AML-193 (cell line): ENCODE measurements at regions not wholly inside any gene's neighbourhood (a gene's known extent, or its start where the extent isn't known, plus 50 kb on each side); places are given as distances from the start of the nearest gene placed in this dataset.
"Not testable (repeated sequence)": the region's sequence is repeated elsewhere in the genome, so short reads cannot be mapped to it uniquely, and the experiment has no call there.

Source experiments
- DNase-seq, 2 experiments: peaks; one replicate each; lab custom pipeline; 2025; lab: John Stamatoyannopoulos, UW

DNA sequence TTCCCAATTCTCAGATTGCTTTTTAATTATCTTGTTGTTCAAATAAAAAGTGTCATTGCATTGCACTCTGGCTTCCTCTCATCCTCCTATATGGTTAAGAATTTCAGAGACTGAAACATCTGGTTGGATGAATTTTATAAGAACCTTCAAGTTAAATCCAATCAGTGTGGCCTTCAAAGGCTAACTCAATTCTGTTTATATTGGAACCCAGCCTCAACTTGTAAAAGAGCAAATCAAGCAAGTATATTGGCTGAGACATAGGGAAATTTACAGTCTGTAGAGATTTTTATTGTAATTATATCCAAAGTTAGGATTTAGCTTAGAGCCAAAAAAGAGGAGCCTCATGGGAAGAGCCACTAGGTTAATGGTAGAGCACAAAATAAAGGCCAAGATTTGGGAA is 159.9 kb upstream of the FER start:
- DNase-seq: no peak

GRCh38 chr5:108581026-108581425 is 166.7 kb upstream of the FER start:
- no peak for DNase-seq

GRCh38 chr5:108579236-108579635 is 168.5 kb upstream of the FER start:
- DNase-seq: no peak

DNA sequence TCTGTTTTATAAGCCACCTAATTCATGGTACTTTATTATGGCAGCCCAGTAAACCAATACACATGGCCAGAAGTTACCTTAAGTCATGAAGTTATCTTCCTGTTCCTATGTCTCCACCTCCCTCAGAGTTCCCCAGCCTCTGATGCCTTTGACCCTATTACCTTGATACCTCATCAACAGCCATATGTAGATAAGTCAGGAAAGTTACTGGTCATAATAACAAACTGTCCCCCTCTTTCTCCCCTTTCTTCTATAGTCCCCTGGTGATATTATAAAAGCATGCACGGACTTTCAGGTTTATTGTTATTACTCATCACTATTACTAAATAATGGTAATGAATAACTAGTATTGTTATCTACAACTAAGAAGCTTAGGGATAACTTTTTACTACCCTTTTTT is 168.9 kb upstream of the FER start:
- no peak for DNase-seq

DNA sequence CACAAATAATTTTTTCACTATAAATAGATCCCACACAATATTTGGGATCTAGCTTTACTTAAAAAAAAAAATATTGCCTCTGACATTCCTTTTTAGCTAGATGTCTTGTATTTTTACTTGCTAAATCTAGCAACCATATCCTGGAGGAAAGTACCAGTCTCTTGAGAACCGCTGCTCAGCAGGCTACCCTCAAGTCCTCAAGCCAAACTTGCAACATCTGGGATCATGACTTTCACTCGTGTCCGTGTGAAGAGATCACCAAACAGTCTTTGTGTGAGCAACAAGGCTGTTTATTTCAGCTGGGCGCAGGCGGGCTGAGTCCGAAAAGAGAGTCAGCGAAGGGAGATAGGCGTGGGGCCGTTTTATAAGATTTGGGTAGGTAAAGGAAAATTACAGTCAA is 180.3 kb upstream of the FER start:
- DNase-seq: no peak

DNA sequence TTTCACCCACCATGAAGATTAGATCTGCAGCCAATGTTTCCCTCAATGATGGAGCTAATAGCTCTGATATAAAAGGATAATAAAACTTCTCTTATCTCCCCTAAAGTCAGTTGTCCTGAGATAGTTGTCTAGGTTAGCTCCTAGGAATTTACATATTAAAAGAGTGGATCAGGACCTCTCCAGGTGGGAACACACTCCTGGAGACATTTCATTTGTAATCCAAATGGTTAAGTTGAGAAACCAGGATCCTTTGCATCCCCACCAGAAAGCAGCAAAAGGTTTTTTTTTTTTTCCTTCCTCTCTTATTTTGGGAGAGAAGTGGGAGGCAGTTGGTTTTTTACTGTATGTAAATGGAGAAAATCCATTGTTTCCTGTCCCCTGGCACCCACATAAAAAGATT is 182.5 kb upstream of the FBXL17 start:
- DNase-seq: no peak

DNA sequence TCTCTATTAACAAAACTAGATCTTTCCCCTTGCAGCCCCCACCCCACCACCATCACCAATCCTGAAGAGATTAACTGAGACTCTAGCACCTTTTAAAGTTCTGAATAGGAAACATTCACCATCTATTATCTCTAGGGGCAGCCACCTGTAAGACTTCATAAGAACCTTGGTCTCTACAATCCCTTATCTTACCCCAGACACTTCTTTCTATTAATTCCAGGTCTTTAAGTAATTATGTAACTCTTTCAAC is 180.2 kb upstream of the FBXL17 start:
- DNase-seq: no peak

DNA sequence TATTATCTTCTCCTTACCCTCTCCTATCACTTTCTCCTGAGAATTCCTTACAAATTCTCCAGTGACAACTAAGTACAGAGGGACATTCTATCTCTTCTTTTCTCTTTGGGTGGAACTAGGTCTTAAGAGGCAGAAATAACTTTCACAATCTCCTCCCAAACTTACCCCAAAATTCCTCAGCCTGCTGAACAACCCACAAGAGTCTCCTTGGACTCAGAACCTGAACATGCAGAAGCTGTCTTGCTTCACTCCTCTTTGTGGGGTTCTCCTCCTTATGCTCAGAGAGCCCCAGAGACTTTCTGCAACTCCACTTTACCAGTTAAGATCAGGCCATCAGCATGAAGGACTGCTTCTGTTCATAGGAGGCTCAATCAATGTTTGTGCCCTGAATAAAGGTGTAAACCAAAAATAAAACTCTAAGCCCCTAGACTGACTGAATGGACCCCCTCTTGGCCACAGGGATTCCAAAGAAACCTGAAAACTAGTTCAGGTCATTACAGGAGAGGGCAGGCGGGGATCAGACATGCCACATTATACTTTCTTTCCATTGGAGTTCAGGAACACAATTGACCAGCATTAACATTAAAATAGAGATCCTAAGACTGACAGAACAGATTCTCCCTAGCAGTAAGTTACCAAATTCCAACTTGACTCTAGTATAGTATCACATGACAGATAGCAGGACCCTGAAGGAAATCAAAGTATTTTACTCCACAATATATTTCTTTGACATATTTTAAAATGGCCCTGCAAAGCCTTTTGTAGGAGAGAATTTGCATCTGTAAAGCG is 179.7 kb upstream of the FBXL17 start:
- DNase-seq: no peak

GRCh38 chr5:108560581-108560980 is 178.7 kb upstream of the FBXL17 start:
- DNase-seq: no peak

DNA sequence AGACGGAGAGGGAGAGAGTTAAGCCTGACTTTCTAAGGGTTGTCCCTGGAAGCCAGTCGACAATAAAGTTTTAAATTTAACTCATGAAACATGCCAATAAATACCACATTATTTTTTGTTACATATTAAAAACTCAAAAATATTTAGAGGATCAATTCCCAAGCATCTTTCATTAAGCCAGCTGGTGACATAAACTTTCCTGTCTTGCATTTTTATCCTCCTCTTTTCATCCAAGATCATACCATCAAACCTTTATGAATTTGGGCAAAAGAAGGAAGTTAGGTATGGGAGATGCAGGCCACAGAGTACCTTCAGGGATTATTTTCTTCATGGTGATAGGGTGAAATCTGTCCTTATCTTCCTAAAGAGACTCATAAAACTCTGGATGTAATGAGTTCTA is 178.3 kb upstream of the FBXL17 start:
- DNase-seq: no peak

GRCh38 chr5:108558840-108559239 is 176.9 kb upstream of the FBXL17 start:
- not testable (repeated sequence) for DNase-seq

GRCh38 chr5:108558142-108558541 is 176.2 kb upstream of the FBXL17 start:
- not testable (repeated sequence) for DNase-seq

GRCh38 chr5:108557686-108558085 is 175.8 kb upstream of the FBXL17 start:
- no peak for DNase-seq

DNA sequence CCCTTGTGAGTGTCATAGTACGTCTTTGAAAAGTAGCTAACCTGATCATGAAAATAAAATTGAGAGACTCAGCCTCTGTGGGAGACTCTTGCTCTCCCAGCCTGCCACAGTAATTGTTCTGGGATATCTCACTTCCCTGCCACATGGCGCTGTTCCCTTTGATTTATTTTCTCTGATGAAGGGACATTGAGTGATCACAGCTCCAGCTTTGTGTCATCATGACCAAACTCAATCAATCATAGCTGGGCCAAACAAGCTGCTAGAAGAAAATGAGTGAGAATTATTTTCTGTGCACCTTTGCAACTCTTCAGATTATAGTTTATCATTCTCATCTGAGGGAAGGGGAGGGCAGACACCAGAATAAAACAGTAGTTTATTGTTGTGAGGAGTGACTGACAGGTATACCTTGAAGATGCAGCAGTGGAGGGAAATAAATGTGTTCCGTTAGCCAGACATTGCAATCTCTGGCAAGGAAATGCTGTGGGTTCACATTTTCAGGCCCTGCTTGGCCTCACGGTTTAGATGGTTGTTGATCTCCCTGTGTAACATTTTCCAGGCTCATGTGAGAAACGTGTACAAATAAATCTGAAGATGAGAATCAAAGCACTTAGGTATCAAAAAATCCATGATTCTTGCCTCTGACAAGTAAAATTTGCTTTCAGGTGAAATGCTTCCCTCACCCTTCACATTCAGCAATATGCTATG is 174.7 kb upstream of the FBXL17 start:
- DNase-seq: no peak

GRCh38 chr5:108548684-108549596 is 167.0 kb upstream of the FBXL17 start:
- DNase-seq: no peak

GRCh38 chr5:108546939-108547338 is 165.0 kb upstream of the FBXL17 start:
- no peak for DNase-seq

- no peak for DNase-seq
Measured at GRCh38 chr5:108545301-108545700, 163.4 kb upstream of the FBXL17 start.

GRCh38 chr5:108543486-108543885 is 161.6 kb upstream of the FBXL17 start:
- no peak for DNase-seq

GRCh38 chr5:108541836-108542235 is 159.9 kb upstream of the FBXL17 start:
- DNase-seq: no peak

DNA sequence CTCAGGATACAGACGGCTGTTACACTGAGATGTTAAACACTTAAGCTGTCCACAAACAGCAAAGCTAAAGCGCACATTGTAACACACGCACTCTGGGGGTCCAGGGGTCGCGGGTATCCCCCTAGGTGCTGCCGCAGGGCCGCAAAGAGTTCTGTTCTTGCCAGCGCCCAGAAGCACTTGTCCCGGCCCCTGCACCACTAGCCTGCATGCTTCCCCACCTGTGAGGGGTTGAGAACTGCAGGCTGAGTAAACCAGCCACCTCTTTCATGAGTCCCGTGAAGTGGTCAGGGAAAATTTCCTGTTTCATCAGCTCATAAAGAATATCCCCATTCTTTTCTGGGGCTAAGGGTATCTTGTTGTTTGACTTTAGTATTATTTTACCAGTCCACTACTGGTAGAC is 154.4 kb upstream of the FBXL17 start:
- no peak for DNase-seq

DNA sequence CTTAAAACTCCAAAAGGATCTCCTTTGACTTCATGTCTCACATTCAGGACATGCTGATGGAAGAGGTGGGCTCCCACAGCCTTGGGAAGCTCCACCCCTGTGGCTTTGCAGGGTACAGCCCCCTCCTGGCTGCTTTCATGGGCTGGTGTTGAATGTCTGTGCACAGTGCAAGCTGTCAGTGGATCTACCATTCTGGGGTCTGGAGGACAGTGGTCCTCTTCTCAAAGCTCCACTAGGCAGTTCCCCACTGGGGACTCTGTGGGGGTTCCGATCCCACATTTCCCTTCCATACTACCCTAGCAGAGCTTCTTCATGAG is 150.2 kb upstream of the FBXL17 start:
- not testable (repeated sequence) for DNase-seq

DNA sequence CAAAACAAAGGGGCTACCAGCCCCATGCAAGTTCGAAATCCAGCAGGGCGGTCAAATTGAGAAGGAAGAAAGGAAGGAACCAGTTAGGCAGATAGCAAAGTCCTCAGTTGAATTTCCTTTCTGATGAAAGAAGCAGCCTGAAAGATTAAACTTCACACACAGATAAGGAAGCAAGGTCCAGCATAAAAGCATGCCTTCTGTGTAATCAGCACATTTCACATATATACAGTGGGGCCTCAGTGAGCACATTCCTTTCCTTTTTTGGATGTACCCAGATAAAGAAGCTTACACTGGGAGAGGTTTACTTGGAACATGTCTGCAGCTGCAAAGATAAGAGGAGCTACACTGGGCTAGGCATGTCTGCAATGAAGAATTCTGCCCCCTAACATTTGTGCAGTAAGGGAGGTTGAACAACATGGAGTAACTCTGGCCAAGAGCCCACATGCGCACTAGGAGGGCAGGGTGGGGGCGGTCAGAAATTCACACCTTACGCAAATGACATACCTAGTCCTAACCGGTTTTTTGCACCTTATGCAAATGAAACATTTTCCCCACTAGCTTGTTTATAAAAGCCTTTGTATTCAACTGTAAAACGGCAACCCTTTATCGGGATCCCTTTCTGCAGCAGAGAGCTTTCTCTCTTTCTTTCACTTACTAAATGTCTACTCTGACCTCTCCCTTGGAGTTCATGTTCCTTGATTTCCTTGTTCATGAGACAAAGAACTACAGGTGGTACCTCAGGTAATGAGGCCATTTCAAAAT is 149.7 kb upstream of the FBXL17 start:
- no peak for DNase-seq
